ENCODE measurements at regions not wholly inside any gene's neighbourhood (a gene's known extent, or its start where the extent isn't known, plus 50 kb on each side); places are given as distances from the start of the nearest gene placed in this dataset.
"Not testable (repeated sequence)": the region's sequence is repeated elsewhere in the genome, so short reads cannot be mapped to it uniquely, and the experiment has no call there.

GRCh38 chr4:75180217-75180616 is 247.3 kb downstream of the PARM1 start:
- H3K4me3 ChIP-seq = no peak overlapping the region
- TF ChIP-seq CTCF (IDR thresholded peaks at IDR 0.05) = no peak
- no peak for ATAC-seq
- H3K9me3 ChIP-seq = no peaks in the 10 kb centered on the region
- no peaks in the 10 kb centered on the region for H3K27me3 ChIP-seq
- intact Hi-C loops (cut with DNase I) = no loop called here
- H3K4me1 ChIP-seq = no peaks in the 10 kb centered on the region
- DNase-seq = no peak
- no peak overlapping the region for H3K27ac ChIP-seq
- no peaks in the 10 kb centered on the region for H3K36me3 ChIP-seq

- no peaks in the 10 kb centered on the region for H3K9me3 ChIP-seq
- H3K36me3 ChIP-seq = no peaks in the 10 kb centered on the region
- intact Hi-C loops (cut with DNase I) = no loop called here
- DNase-seq = no peak
- TF ChIP-seq CTCF (IDR thresholded peaks at IDR 0.05) = no peak
- no peaks in the 10 kb centered on the region for H3K4me1 ChIP-seq
- H3K27ac ChIP-seq = no peak overlapping the region
- H3K4me3 ChIP-seq = no peak overlapping the region
- no peak for ATAC-seq
- no peaks in the 10 kb centered on the region for H3K27me3 ChIP-seq
Measured at GRCh38 chr4:75179510-75179909, 246.6 kb downstream of the PARM1 start.

GRCh38 chr4:75172551-75172950 is 239.6 kb downstream of the PARM1 start:
- no peak for DNase-seq
- H3K9me3 ChIP-seq = no peaks in the 10 kb centered on the region
- no peak overlapping the region for H3K27ac ChIP-seq
- no peaks in the 10 kb centered on the region for H3K36me3 ChIP-seq
- no peak overlapping the region for H3K4me3 ChIP-seq
- intact Hi-C loops (cut with DNase I) = no loop called here
- no peak for ATAC-seq
- TF ChIP-seq CTCF (IDR thresholded peaks at IDR 0.05) = no peak
- no peaks in the 10 kb centered on the region for H3K4me1 ChIP-seq
- H3K27me3 ChIP-seq = no peaks in the 10 kb centered on the region

GRCh38 chr4:75169427-75169826 is 236.5 kb downstream of the PARM1 start:
- Histone ChIP-seq H3K27ac (no peak overlapping the region), H3K4me1 (no peaks in the 10 kb centered on the region), H3K36me3 (no peaks in the 10 kb centered on the region), H3K27me3 (no peaks in the 10 kb centered on the region), H3K4me3 (no peak overlapping the region), H3K9me3 (no peaks in the 10 kb centered on the region)
- DNase-seq = no peak
- no peak for ATAC-seq
- TF ChIP-seq CTCF (IDR thresholded peaks at IDR 0.05) = no peak
- intact Hi-C loops (cut with DNase I) = no loop called here

- intact Hi-C loops (cut with DNase I) = no loop called here
- H3K9me3 ChIP-seq = no peaks in the 10 kb centered on the region
- no peak for DNase-seq
- H3K36me3 ChIP-seq = no peaks in the 10 kb centered on the region
- no peak for TF ChIP-seq CTCF (IDR thresholded peaks at IDR 0.05)
- no peak overlapping the region for H3K4me3 ChIP-seq
- H3K27me3 ChIP-seq = no peaks in the 10 kb centered on the region
- ATAC-seq = no peak
- H3K4me1 ChIP-seq = no peaks in the 10 kb centered on the region
- no peak overlapping the region for H3K27ac ChIP-seq
Measured at GRCh38 chr4:75169020-75169419, 236.1 kb downstream of the PARM1 start.

GRCh38 chr4:75168548-75168947 is 235.6 kb downstream of the PARM1 start:
- Histone ChIP-seq H3K36me3 (no peaks in the 10 kb centered on the region), H3K27me3 (no peaks in the 10 kb centered on the region), H3K27ac (no peak overlapping the region), H3K9me3 (no peaks in the 10 kb centered on the region), H3K4me3 (no peak overlapping the region), H3K4me1 (no peaks in the 10 kb centered on the region)
- no peak for TF ChIP-seq CTCF (IDR thresholded peaks at IDR 0.05)
- DNase-seq (no peak), ATAC-seq (no peak)
- intact Hi-C loops (cut with DNase I) = no loop called here

GRCh38 chr4:75165100-75165499 is 232.2 kb downstream of the PARM1 start:
- H3K4me1 ChIP-seq; intact Hi-C loops (cut with DNase I); H3K4me3 ChIP-seq: not testable (repeated sequence)

More at GRCh38 chr4:75165100-75165499, 232.2 kb downstream of the PARM1 start:
- ATAC-seq, H3K27ac ChIP-seq, H3K9me3 ChIP-seq, DNase-seq, H3K27me3 ChIP-seq, H3K36me3 ChIP-seq: not testable (repeated sequence)

Measured in upper lobe of right lung (tissue), 1 donor.